ENCODE measurements at regions not wholly inside any gene's neighbourhood (a gene's known extent, or its start where the extent isn't known, plus 50 kb on each side); places are given as distances from the start of the nearest gene placed in this dataset.

DNA sequence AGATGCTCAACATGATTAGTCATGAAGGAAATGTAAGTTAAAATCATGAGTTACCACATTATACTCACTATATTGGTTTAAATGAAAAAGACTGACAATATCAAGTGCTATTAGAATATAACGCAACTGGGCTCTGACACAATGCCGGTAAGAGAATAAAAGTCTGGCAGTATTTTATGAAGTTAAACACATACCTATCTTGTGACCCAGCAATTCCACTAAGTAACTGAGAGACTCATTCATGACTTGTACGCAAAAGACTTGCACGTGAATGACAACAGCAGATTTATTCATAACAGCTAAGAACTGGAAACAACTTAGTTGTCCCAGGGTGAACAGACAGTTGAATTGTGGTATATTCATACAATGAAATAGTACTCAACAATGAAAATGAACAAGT is 342.1 kb downstream of the SLC4A3 start:
- Histone ChIP-seq H3K36me3 (ENCODE audit: control insufficient read depth in 5 of 5, insufficient read depth in 5 of 5, low read length in 5 of 5) (no peaks in the 10 kb centered on the region), H3K9me3 (ENCODE audit: control insufficient read depth in 5 of 5, low read length in 5 of 5) (no peaks in the 10 kb centered on the region), H3K4me1 (ENCODE audit: control insufficient read depth in 5 of 5, insufficient read depth in 5 of 5, low read length in 5 of 5) (no peaks in the 10 kb centered on the region), H3K4me3 (ENCODE audit: low read depth in 1 of 5, low read length in 5 of 5) (no peak overlapping the region), H3K27me3 (ENCODE audit: control insufficient read depth in 5 of 5, insufficient read depth in 4 of 5, low read length in 5 of 5) (no peaks in the 10 kb centered on the region), H3K9ac (ENCODE audit: low read length in 5 of 5) (no peak overlapping the region), H3K27ac (ENCODE audit: low read depth, low read length) (no peak overlapping the region)

DNA sequence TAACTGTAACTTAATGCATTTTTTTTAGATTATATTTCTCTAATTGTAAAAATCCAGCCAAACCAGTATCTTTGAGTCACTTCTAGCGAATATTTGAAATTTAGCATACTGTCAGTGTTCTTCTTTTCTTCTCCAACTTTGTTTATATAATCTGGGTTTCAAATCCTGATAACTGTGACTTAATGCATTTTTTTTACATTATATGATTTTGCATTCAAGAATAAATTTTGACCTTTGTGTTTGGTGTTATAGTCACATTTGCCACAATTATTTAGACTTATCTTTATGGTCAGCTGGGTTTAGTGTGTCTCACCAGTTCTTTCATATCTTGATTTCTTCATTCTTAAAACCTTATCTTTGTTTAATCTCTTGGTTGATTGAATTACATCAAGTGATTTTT is 345.7 kb downstream of the SLC4A3 start:
- Histone ChIP-seq H3K4me3 (ENCODE audit: low read depth in 1 of 5, low read length in 5 of 5) (no peak overlapping the region), H3K9me3 (ENCODE audit: control insufficient read depth in 5 of 5, low read length in 5 of 5) (peaks cover 0 to 3% (median 0%) of the 10 kb centered on the region in 5 donors), H3K27me3 (ENCODE audit: control insufficient read depth in 5 of 5, insufficient read depth in 4 of 5, low read length in 5 of 5) (no peaks in the 10 kb centered on the region), H3K4me1 (ENCODE audit: control insufficient read depth in 5 of 5, insufficient read depth in 5 of 5, low read length in 5 of 5) (no peaks in the 10 kb centered on the region), H3K36me3 (ENCODE audit: control insufficient read depth in 5 of 5, insufficient read depth in 5 of 5, low read length in 5 of 5) (no peaks in the 10 kb centered on the region), H3K9ac (ENCODE audit: low read length in 5 of 5) (no peak overlapping the region), H3K27ac (ENCODE audit: low read depth, low read length) (no peak overlapping the region)

DNA sequence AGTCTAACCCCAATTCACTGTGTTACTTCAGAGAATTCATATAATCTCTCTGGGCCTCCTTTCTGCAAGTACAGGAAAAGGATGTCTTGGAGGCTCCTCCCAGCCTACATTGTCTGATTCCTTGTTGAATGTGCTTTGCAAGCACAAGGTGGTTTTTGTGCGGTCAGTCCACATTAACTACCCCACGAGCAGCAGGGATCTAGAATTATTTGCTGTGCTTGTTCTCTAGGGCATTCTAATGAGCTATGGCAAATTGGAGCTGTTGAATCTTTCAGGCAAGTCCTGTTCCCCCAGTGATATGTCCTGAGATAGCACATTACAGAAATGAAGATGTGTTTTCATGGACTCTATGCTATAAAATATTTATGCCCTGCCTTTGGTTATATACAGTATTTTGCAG is 349.4 kb downstream of the SLC4A3 start:
- Histone ChIP-seq H3K4me3 (ENCODE audit: low read depth in 1 of 5, low read length in 5 of 5) (no peak overlapping the region), H3K27ac (ENCODE audit: low read depth, low read length) (no peak overlapping the region), H3K9me3 (ENCODE audit: control insufficient read depth in 5 of 5, low read length in 5 of 5) (peaks cover 0 to 4% (median 0%) of the 10 kb centered on the region in 5 donors), H3K9ac (ENCODE audit: low read length in 5 of 5) (no peak overlapping the region), H3K4me1 (ENCODE audit: control insufficient read depth in 5 of 5, insufficient read depth in 5 of 5, low read length in 5 of 5) (no peaks in the 10 kb centered on the region), H3K27me3 (ENCODE audit: control insufficient read depth in 5 of 5, insufficient read depth in 4 of 5, low read length in 5 of 5) (no peaks in the 10 kb centered on the region), H3K36me3 (ENCODE audit: control insufficient read depth in 5 of 5, insufficient read depth in 5 of 5, low read length in 5 of 5) (no peaks in the 10 kb centered on the region)

- Histone ChIP-seq H3K4me3 (ENCODE audit: low read depth in 1 of 5, low read length in 5 of 5) (no peak overlapping the region), H3K27me3 (ENCODE audit: control insufficient read depth in 5 of 5, insufficient read depth in 4 of 5, low read length in 5 of 5) (no peaks in the 10 kb centered on the region), H3K27ac (ENCODE audit: low read depth, low read length) (no peak overlapping the region), H3K4me1 (ENCODE audit: control insufficient read depth in 5 of 5, insufficient read depth in 5 of 5, low read length in 5 of 5) (peaks cover 0 to 2% (median 0%) of the 10 kb centered on the region in 5 donors), H3K9ac (ENCODE audit: low read length in 5 of 5) (no peak overlapping the region), H3K36me3 (ENCODE audit: control insufficient read depth in 5 of 5, insufficient read depth in 5 of 5, low read length in 5 of 5) (no peaks in the 10 kb centered on the region), H3K9me3 (ENCODE audit: control insufficient read depth in 5 of 5, low read length in 5 of 5) (peaks cover 0 to 4% (median 0%) of the 10 kb centered on the region in 5 donors)
These were observed 353.2 kb downstream of the SLC4A3 start for GRCh38 chr2:219980638-219981037.

DNA sequence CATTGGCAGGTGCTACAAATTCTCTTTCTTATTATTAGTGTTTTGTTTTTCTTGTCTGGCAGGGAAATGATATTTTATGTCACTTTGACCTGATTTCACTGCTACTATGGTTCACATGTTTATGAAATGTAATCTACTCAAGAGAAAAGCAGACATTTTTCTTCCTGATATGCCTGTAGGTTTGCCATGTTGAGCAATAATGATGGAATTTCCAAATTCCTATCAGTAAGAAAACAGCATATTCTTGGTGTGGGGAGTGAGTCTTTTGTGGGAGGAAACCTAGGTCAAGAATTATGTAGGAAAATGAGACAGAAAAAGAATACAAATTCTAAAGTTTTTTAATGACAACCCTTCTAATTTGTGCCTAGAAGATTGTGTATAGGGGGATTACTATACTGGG is 356.4 kb downstream of the SLC4A3 start:
- Histone ChIP-seq H3K4me3 (ENCODE audit: low read depth in 1 of 5, low read length in 5 of 5) (no peak overlapping the region), H3K9me3 (ENCODE audit: control insufficient read depth in 5 of 5, low read length in 5 of 5) (no peaks in the 10 kb centered on the region), H3K27ac (ENCODE audit: low read depth, low read length) (no peak overlapping the region), H3K9ac (ENCODE audit: low read length in 5 of 5) (no peak overlapping the region), H3K4me1 (ENCODE audit: control insufficient read depth in 5 of 5, insufficient read depth in 5 of 5, low read length in 5 of 5) (peaks cover 0 to 2% (median 0%) of the 10 kb centered on the region in 5 donors), H3K36me3 (ENCODE audit: control insufficient read depth in 5 of 5, insufficient read depth in 5 of 5, low read length in 5 of 5) (no peaks in the 10 kb centered on the region), H3K27me3 (ENCODE audit: control insufficient read depth in 5 of 5, insufficient read depth in 4 of 5, low read length in 5 of 5) (no peaks in the 10 kb centered on the region)

DNA sequence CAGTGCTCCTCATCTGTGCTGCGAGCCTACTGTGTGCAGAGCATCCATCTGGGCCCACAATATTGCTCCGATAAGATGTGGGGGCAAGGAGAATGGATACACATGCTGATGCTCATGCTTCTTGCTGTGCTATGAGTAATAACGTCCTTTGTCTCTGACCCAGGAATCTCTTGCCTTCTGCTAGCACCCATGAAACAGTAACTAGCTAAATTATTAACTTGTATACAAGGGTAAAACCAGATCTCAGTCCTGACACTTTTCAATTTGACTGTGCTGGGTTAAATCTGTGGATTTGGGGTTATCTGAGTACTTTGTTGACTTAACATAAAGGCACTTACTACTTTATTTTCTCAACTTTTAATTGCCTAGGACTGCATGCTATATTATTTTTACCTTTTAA is 357.6 kb downstream of the SLC4A3 start:
- no peaks in the 10 kb centered on the region for H3K36me3 ChIP-seq (ENCODE audit: control insufficient read depth in 5 of 5, insufficient read depth in 5 of 5, low read length in 5 of 5)
- no peak overlapping the region for H3K4me3 ChIP-seq (ENCODE audit: low read depth in 1 of 5, low read length in 5 of 5)
- no peaks in the 10 kb centered on the region for H3K9me3 ChIP-seq (ENCODE audit: control insufficient read depth in 5 of 5, low read length in 5 of 5)
- no peaks in the 10 kb centered on the region for H3K27me3 ChIP-seq (ENCODE audit: control insufficient read depth in 5 of 5, insufficient read depth in 4 of 5, low read length in 5 of 5)
- no peak overlapping the region for H3K27ac ChIP-seq (ENCODE audit: low read depth, low read length)
- no peak overlapping the region for H3K9ac ChIP-seq (ENCODE audit: low read length in 5 of 5)
- H3K4me1 ChIP-seq (ENCODE audit: control insufficient read depth in 5 of 5, insufficient read depth in 5 of 5, low read length in 5 of 5): peaks cover 0 to 2% (median 0%) of the 10 kb centered on the region in 5 donors

DNA sequence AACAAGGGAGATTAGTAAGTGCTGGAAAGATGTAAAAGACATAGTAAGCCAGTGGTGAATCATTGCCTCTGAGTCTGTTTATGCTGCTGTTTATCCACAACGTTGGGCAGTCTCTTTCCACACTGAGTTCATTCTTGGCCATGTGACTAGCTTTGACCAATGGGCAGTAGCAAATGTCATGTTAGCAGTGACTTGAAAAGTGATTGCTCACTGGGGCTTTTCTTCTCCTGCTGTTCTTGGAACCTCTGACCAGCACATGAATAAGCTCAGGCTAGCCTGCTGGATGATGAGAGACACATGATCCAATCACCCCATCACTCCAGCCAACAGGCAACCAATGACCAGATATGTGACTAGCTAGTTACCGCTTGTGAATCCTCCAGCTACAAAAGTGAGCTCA is 360.4 kb downstream of the SLC4A3 start:
- Histone ChIP-seq H3K27me3 (ENCODE audit: control insufficient read depth in 5 of 5, insufficient read depth in 4 of 5, low read length in 5 of 5) (no peaks in the 10 kb centered on the region), H3K4me3 (ENCODE audit: low read depth in 1 of 5, low read length in 5 of 5) (no peak overlapping the region), H3K9me3 (ENCODE audit: control insufficient read depth in 5 of 5, low read length in 5 of 5) (no peaks in the 10 kb centered on the region), H3K4me1 (ENCODE audit: control insufficient read depth in 5 of 5, insufficient read depth in 5 of 5, low read length in 5 of 5) (peaks cover 0 to 2% (median 0%) of the 10 kb centered on the region in 5 donors), H3K36me3 (ENCODE audit: control insufficient read depth in 5 of 5, insufficient read depth in 5 of 5, low read length in 5 of 5) (no peaks in the 10 kb centered on the region), H3K27ac (ENCODE audit: low read depth, low read length) (no peak overlapping the region), H3K9ac (ENCODE audit: low read length in 5 of 5) (no peak overlapping the region)

GRCh38 chr2:219989744-219990143 is 362.3 kb downstream of the SLC4A3 start:
- Histone ChIP-seq H3K9me3 (ENCODE audit: control insufficient read depth in 5 of 5, low read length in 5 of 5) (no peaks in the 10 kb centered on the region), H3K27me3 (ENCODE audit: control insufficient read depth in 5 of 5, insufficient read depth in 4 of 5, low read length in 5 of 5) (no peaks in the 10 kb centered on the region), H3K9ac (ENCODE audit: low read length in 5 of 5) (no peak overlapping the region), H3K27ac (ENCODE audit: low read depth, low read length) (no peak overlapping the region), H3K4me3 (ENCODE audit: low read depth in 1 of 5, low read length in 5 of 5) (no peak overlapping the region), H3K36me3 (ENCODE audit: control insufficient read depth in 5 of 5, insufficient read depth in 5 of 5, low read length in 5 of 5) (no peaks in the 10 kb centered on the region), H3K4me1 (ENCODE audit: control insufficient read depth in 5 of 5, insufficient read depth in 5 of 5, low read length in 5 of 5) (no peaks in the 10 kb centered on the region)

DNA sequence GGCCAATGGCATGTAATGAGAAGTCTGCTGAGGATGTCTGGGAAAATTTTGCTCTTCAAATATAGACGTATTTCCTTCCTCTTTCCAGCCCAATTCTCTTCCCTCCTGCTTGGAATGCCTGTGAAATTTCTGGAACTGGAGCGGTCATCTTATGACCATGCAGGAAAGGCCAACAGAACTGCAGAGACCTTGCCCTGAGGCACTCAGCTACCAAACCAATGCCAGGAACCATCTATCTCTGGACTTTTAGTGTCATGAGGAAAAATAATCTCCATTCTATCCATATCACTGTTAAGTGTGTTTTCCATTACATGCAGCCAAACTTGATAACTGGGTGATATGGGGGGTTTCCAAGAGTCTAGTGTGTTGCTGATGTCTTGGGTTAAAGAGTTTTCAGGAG is 363.7 kb downstream of the SLC4A3 start:
- no peaks in the 10 kb centered on the region for H3K4me1 ChIP-seq (ENCODE audit: control insufficient read depth in 5 of 5, insufficient read depth in 5 of 5, low read length in 5 of 5)
- no peaks in the 10 kb centered on the region for H3K9me3 ChIP-seq (ENCODE audit: control insufficient read depth in 5 of 5, low read length in 5 of 5)
- no peak overlapping the region for H3K4me3 ChIP-seq (ENCODE audit: low read depth in 1 of 5, low read length in 5 of 5)
- no peak overlapping the region for H3K27ac ChIP-seq (ENCODE audit: low read depth, low read length)
- H3K36me3 ChIP-seq (ENCODE audit: control insufficient read depth in 5 of 5, insufficient read depth in 5 of 5, low read length in 5 of 5): no peaks in the 10 kb centered on the region
- no peaks in the 10 kb centered on the region for H3K27me3 ChIP-seq (ENCODE audit: control insufficient read depth in 5 of 5, insufficient read depth in 4 of 5, low read length in 5 of 5)
- no peak overlapping the region for H3K9ac ChIP-seq (ENCODE audit: low read length in 5 of 5)

DNA sequence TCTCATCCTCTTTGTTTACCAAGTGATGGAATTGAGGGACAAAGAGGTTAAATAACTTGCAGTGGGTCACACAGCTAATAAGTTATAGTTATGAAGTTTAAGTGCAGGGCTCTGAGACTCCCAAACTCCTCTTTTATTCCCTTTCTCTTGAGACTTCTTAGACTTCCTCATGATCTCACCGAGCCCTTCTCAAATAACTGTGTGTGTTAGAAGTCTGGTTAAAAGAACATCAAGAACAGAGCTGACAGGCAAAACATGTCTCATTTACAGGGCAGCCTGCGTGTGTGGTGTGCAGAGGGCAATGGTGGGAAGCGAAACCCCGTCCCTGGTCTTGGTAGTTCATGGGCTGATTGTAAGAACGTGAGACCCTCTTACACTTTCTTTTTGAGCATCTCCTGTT is 368.0 kb downstream of the SLC4A3 start:
- Histone ChIP-seq H3K27ac (ENCODE audit: low read depth, low read length) (no peak overlapping the region), H3K36me3 (ENCODE audit: control insufficient read depth in 5 of 5, insufficient read depth in 5 of 5, low read length in 5 of 5) (no peaks in the 10 kb centered on the region), H3K4me3 (ENCODE audit: low read depth in 1 of 5, low read length in 5 of 5) (no peak overlapping the region), H3K9ac (ENCODE audit: low read length in 5 of 5) (no peak overlapping the region), H3K27me3 (ENCODE audit: control insufficient read depth in 5 of 5, insufficient read depth in 4 of 5, low read length in 5 of 5) (no peaks in the 10 kb centered on the region), H3K9me3 (ENCODE audit: control insufficient read depth in 5 of 5, low read length in 5 of 5) (peaks cover 0 to 5% (median 0%) of the 10 kb centered on the region in 5 donors), H3K4me1 (ENCODE audit: control insufficient read depth in 5 of 5, insufficient read depth in 5 of 5, low read length in 5 of 5) (no peaks in the 10 kb centered on the region)

Measured in subcutaneous abdominal adipose tissue (tissue), 5 donors.